Osteoblast (primary cell): ENCODE measurements at regions not wholly inside any gene's neighbourhood (a gene's known extent, or its start where the extent isn't known, plus 50 kb on each side); places are given as distances from the start of the nearest gene placed in this dataset.

ENCODE experiments used
- DNase-seq: peaks from one replicate; pipeline ENCODE4 v3.0.0; 2011; ENCODE audit warnings: low spot score, mixed read lengths; ENCODE audit not compliant: insufficient read length; ENCODE audit errors: missing footprints
- H2AFZ ChIP-seq: 2 replicates; pipeline ENCODE4 v1.6.0; 2011; ENCODE audit warnings: mild to moderate bottlenecking, low read length
- H3K27ac ChIP-seq: 2 replicates; pipeline ENCODE4 v1.5.1; 2011; ENCODE audit warnings: mild to moderate bottlenecking, low read depth, low read length, moderate library complexity
- H3K27me3 ChIP-seq: 2 replicates; pipeline ENCODE4 v1.6.0; 2012; ENCODE audit warnings: mild to moderate bottlenecking, control low read depth, inconsistent platforms, low read length, moderate library complexity; ENCODE audit not compliant: insufficient read depth
- H3K36me3 ChIP-seq: 2 replicates; pipeline ENCODE4 v1.5.1; 2011; ENCODE audit warnings: mild to moderate bottlenecking, low read length, control low read depth, moderate library complexity; ENCODE audit not compliant: insufficient read depth
- H3K4me1 ChIP-seq: 2 replicates; pipeline ENCODE4 v1.5.1; 2011; ENCODE audit warnings: mild to moderate bottlenecking, low read length, control low read depth, moderate library complexity; ENCODE audit not compliant: insufficient read depth
- H3K4me2 ChIP-seq: 2 replicates; pipeline ENCODE4 v1.6.0; 2011; ENCODE audit warnings: mild to moderate bottlenecking, low read length; ENCODE audit not compliant: insufficient read depth
- H3K4me3 ChIP-seq: fragments of 200-600 bp; sonication (generic); 3 replicates; pipeline ENCODE4 v1.5.1; 2012; ENCODE audit warnings: mild to moderate bottlenecking, low read length, inconsistent platforms; ENCODE audit not compliant: insufficient read depth
- H3K79me2 ChIP-seq: 2 replicates; pipeline ENCODE4 v1.6.0; 2012; ENCODE audit warnings: mild to moderate bottlenecking, low read length, control low read depth, inconsistent platforms; ENCODE audit not compliant: insufficient read depth
- H3K9me3 ChIP-seq: 2 replicates; pipeline ENCODE4 v1.5.1; 2011; ENCODE audit warnings: low read depth, low read length, control low read depth
- H4K20me1 ChIP-seq: 2 replicates; pipeline ENCODE4 v1.6.0; 2012; ENCODE audit warnings: mild to moderate bottlenecking, low read length, control low read depth; ENCODE audit not compliant: insufficient read depth
- CTCF ChIP-seq: IDR thresholded peaks from 2 replicates; pipeline ENCODE4 v1.5.1; 2011; ENCODE audit warnings: mild to moderate bottlenecking, low read depth, low read length, moderate library complexity; ENCODE audit errors: extremely low read depth

DNA sequence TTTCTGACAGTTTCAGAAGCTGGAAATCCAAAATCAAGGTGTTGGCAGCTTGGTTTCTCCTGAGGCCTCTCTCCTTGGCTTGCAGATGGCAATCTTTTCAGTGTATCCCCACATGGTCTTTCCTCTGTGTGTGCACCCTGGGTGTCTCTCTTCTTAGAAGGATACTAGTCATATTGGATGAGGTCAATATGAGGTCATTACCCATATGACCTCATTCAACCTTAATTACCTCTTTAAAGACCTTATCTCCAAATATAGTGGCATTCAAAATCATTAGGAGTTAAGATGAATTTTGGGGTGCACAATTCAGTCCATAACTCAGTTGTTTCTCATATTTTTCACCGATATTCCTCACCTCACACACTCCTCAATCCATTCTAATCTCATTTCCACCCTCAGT, 92.4 kb upstream of the TGM3 start:
- Histone ChIP-seq H3K27ac (no peak overlapping the region), H3K4me1 (no peaks in the 10 kb centered on the region), H2AFZ (no peak overlapping the region), H3K36me3 (no peaks in the 10 kb centered on the region), H3K27me3 (peaks cover 23% of the 10 kb centered on the region), H3K79me2 (no peaks in the 10 kb centered on the region), H3K4me2 (no peak overlapping the region), H4K20me1 (peaks cover 3% of the 10 kb centered on the region), H3K9me3 (no peaks in the 10 kb centered on the region), H3K4me3 (no peak overlapping the region)
- DNase-seq = no peak
- TF ChIP-seq CTCF = no peak

- Histone ChIP-seq H3K9me3 (no peaks in the 10 kb centered on the region), H3K27ac (no peak overlapping the region), H3K4me2 (no peak overlapping the region), H3K79me2 (no peaks in the 10 kb centered on the region), H4K20me1 (peaks cover 3% of the 10 kb centered on the region), H2AFZ (no peak overlapping the region), H3K27me3 (peaks cover 22% of the 10 kb centered on the region), H3K36me3 (no peaks in the 10 kb centered on the region), H3K4me3 (no peak overlapping the region), H3K4me1 (no peaks in the 10 kb centered on the region)
- no peak for TF ChIP-seq CTCF
- DNase-seq = no peak
These were observed 91.8 kb upstream of the TGM3 start for GRCh38 chr20:2204021-2204420.

DNA sequence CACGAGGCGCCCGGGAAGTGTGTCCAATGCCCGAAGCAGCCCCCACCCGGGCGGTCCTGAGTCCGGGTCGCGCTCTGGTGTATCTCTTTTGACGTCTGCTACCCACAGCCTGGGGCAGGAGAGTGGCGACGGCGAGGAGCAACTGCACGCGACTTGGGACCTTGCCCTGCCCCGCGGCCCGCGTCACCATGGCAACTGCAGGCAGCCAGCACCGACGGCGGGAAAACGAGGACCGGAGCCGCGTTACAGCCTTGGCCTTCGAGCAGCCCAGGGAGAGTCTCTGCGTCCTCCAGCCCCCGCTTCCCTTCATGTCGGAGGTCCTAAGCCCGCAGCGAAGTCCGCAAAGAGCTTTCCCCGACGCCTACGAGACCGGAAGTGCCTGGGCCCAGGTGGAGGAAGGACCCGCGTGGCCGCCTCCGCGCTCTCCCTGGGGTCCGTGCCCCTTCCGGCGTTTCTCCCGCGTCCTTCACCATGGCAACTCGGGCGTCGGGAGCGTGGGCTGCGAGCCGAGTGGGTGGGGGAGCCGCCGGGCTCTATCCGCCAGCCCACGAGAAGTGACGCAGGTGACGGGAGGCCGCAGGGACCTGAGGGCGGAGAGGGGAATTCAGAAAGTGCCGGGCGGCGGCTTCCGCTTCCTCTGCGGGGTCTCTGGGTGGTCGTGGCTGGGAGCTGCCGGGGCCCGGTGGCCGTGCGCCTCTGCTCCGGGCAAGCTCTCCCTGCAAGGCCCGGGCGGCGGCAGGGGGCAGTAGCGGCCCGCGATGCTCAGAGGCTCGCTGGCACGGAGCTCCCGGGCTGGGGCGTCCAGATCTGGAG, 88.6 kb upstream of the TGM3 start:
- Histone ChIP-seq H3K9me3 (no peaks in the 10 kb centered on the region), H3K27ac (no peak overlapping the region), H3K36me3 (no peaks in the 10 kb centered on the region), H3K4me3 (peak overlapping the region; percentile 71), H3K4me2 (peak overlapping the region; percentile 85), H3K79me2 (no peaks in the 10 kb centered on the region), H3K27me3 (peaks cover 13% of the 10 kb centered on the region), H4K20me1 (no peaks in the 10 kb centered on the region), H3K4me1 (peaks cover 12% of the 10 kb centered on the region), H2AFZ (peak overlapping the region; percentile 90)
- TF ChIP-seq CTCF = peak; percentile 66
- peak; percentile 96 for DNase-seq

DNA sequence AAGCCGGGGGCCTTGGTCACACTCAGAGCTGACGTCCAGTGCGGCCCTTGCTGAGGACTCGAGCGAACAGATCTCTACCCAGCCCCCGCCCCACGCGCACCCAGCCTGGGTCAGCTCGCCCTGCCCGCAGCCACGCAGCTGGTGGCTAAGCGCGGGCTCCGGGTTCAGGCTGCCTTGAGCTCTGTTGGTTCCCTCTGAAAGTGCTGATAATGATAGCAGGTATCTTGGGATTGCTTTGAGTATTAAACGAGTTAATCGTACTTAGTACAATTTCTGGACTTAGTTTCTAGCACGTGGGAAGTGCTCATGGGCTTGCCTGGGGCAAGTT, 88.1 kb upstream of the TGM3 start:
- no peaks in the 10 kb centered on the region for H3K9me3 ChIP-seq
- no peak for TF ChIP-seq CTCF
- peaks cover 13% of the 10 kb centered on the region for H3K27me3 ChIP-seq
- H3K4me2 ChIP-seq = peak overlapping the region; percentile 85
- no peaks in the 10 kb centered on the region for H4K20me1 ChIP-seq
- H3K79me2 ChIP-seq = no peaks in the 10 kb centered on the region
- H2AFZ ChIP-seq = peak overlapping the region; percentile 90
- peak overlapping the region; percentile 71 for H3K4me3 ChIP-seq
- no peak overlapping the region for H3K27ac ChIP-seq
- no peaks in the 10 kb centered on the region for H3K36me3 ChIP-seq
- no peak for DNase-seq
- H3K4me1 ChIP-seq = peaks cover 12% of the 10 kb centered on the region
